ENCODE measurements at regions not wholly inside any gene's neighbourhood (a gene's known extent, or its start where the extent isn't known, plus 50 kb on each side); places are given as distances from the start of the nearest gene placed in this dataset.

- Mint-ChIP-seq H3K9me3 (ENCODE audit: low read depth) (no peaks in the 10 kb centered on the region), H3K4me1 (ENCODE audit: low read depth) (peaks cover 18% of the 10 kb centered on the region), H3K27ac (ENCODE audit: unreplicated experiment) (no peak overlapping the region), H3K36me3 (ENCODE audit: low read depth) (no peaks in the 10 kb centered on the region), H3K4me3 (ENCODE audit: unreplicated experiment) (no peak overlapping the region), H3K27me3 (ENCODE audit: low read depth) (no peaks in the 10 kb centered on the region)
- no peak for DNase-seq (ENCODE audit: low spot score)
- TF ChIP-seq, protein P1, sequence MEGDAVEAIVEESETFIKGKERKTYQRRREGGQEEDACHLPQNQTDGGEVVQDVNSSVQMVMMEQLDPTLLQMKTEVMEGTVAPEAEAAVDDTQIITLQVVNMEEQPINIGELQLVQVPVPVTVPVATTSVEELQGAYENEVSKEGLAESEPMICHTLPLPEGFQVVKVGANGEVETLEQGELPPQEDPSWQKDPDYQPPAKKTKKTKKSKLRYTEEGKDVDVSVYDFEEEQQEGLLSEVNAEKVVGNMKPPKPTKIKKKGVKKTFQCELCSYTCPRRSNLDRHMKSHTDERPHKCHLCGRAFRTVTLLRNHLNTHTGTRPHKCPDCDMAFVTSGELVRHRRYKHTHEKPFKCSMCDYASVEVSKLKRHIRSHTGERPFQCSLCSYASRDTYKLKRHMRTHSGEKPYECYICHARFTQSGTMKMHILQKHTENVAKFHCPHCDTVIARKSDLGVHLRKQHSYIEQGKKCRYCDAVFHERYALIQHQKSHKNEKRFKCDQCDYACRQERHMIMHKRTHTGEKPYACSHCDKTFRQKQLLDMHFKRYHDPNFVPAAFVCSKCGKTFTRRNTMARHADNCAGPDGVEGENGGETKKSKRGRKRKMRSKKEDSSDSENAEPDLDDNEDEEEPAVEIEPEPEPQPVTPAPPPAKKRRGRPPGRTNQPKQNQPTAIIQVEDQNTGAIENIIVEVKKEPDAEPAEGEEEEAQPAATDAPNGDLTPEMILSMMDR (IDR thresholded peaks at IDR 0.05), result no peak
These were observed 205.8 kb upstream of the NFE2L3 start for GRCh38 chr7:25946181-25946580.

DNA sequence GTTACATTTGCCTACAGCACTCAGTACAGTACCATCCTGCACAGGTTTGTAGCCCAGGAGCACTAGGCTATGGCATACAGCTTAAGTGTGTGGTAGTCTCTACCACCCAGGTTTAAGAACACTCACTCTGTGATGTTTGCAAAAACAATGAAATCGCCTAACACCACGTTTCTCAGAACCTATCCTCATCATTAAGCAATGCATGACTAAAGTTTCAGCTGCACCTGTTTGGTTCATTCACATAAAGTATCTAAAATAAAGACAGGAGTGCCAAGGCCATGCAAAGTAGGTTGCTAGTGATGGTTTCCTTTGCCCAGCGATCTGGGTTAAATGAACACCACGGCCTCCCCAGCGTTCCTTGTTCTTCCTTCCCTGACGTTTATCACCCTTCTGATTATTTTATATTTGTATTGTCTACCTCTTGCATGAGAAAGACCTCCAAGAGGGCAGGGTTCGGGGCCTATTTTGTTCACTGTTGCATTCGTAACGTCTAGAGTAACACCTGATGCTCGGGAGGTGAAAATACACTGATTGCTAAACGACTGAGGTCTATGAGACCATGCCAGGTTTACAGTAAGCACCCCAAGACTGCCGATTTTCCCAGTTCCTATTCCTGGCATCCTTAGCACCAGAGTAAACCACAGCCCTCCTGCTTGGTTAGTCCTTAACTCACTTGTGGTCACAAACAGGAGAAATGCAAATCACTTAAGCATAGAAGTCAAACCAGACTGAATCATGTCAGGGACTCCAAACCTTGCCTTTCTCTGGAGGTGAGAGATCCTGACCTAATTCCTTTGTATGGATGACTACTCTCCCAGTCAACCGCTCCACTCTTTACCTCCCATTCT, 204.1 kb upstream of the NFE2L3 start:
- TF ChIP-seq, protein P1 (IDR thresholded peaks at IDR 0.05), result no peak
- no peak overlapping the region for H3K4me3 Mint-ChIP-seq (ENCODE audit: unreplicated experiment)

DNA sequence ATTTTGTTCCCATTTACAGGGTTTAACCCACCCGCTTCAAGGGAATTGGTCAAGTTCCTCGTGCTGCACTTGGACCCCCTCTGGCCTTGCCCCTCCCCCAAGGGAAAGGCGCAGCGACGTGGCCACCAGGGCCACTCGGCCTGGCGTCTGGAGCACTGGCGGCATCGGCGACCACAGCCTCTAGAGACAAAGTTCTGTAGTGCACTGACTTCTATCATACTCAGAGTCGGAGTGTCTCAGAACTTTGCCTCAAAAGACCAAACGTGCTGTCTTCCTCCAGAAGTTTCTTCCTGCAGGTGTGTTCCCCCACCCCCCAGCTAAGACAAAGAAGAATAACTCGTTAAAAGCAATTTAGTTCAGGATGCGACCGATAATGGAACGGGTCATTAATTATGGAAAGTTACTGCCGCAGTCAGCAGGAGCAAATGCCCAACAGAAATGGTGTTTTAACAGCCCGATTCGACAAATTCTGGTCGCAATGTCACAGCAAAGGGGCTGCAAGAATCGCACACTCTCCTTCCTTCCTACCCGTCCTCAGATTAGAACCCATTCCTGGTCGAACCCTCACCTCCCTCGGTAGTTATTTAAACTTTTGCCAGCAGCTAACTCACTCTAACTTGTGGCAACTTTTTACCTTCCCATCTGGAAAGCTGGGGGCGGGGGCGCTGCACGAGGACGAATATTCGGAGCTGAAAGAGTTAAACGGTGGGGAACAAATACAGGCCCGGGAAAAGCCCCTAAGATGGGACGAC, 202.1 kb upstream of the NFE2L3 start:
- Mint-ChIP-seq H3K36me3 (ENCODE audit: low read depth) (peaks cover 5% of the 10 kb centered on the region), H3K4me1 (ENCODE audit: low read depth) (peaks cover 24% of the 10 kb centered on the region), H3K27me3 (ENCODE audit: low read depth) (peaks cover 8% of the 10 kb centered on the region), H3K9me3 (ENCODE audit: low read depth) (peaks cover 10% of the 10 kb centered on the region), H3K4me3 (ENCODE audit: unreplicated experiment) (peak overlapping the region; percentile 92), H3K27ac (ENCODE audit: unreplicated experiment) (peak overlapping the region; percentile 37)
- DNase-seq (ENCODE audit: low spot score), result no peak
- TF ChIP-seq, protein P1 (IDR thresholded peaks at IDR 0.05), result peak; percentile 15

More for the DNA sequence above, 204.1 kb upstream of the NFE2L3 start:
- no peaks in the 10 kb centered on the region for H3K27me3 Mint-ChIP-seq (ENCODE audit: low read depth)
- H3K9me3 Mint-ChIP-seq (ENCODE audit: low read depth), result no peaks in the 10 kb centered on the region
- no peaks in the 10 kb centered on the region for H3K36me3 Mint-ChIP-seq (ENCODE audit: low read depth)
- no peak overlapping the region for H3K27ac Mint-ChIP-seq (ENCODE audit: unreplicated experiment)
- H3K4me1 Mint-ChIP-seq (ENCODE audit: low read depth), result peaks cover 24% of the 10 kb centered on the region
- DNase-seq (ENCODE audit: low spot score), result no peak

DNA sequence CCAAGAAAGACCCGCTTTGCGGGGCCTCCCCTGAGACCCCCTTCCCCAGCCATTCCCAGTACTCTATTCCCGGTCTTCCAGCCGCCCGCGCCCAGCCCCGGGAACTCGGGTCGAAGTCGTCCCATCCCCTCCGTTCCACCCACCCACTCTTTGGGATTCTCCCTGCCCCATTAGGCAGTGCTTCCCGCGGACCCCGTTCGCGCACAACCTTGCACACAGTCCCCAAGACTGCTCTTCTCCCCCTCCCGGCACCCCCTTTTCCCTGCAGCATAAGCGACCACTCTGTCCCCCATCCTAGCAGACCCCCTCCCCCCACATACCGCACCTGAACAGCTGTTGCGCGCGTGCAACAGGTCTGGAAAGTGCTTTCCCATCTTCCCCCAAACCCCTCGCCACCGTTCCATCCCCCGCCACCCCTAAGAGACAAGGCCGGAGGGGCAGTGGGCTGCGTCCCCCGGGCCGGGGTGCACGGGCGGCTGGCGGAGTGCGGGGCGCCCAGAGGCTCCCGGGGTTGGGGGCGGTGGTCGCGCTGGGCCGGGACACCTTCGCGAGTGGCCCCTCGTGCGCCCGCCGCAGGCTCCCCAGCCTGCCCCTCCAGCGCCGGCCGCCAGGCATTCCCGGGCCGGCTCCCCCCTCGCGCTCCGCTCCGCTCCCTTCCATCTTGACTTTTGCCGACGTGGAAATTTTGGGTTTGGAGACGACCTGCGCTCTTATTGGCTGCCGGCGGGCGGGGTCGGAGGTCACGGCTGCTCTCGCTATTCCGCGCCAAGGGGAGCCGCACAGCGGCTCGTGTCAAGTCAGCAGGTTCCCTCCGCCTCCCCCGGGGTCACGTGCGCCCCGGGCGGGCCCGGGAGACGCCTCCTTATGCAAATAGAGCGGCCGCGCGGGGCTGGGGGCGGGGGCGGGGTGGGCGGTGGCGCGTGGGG, 201.2 kb upstream of the NFE2L3 start:
- DNase-seq (ENCODE audit: low spot score), result no peak
- peaks cover 5% of the 10 kb centered on the region for H3K36me3 Mint-ChIP-seq (ENCODE audit: low read depth)
- TF ChIP-seq, protein P1 (IDR thresholded peaks at IDR 0.05), result no peak
- H3K4me1 Mint-ChIP-seq (ENCODE audit: low read depth), result peaks cover 24% of the 10 kb centered on the region
- peaks cover 10% of the 10 kb centered on the region for H3K9me3 Mint-ChIP-seq (ENCODE audit: low read depth)
- H3K4me3 Mint-ChIP-seq (ENCODE audit: unreplicated experiment), result peak overlapping the region; percentile 92
- peaks cover 13% of the 10 kb centered on the region for H3K27me3 Mint-ChIP-seq (ENCODE audit: low read depth)
- peak overlapping the region; percentile 83 for H3K27ac Mint-ChIP-seq (ENCODE audit: unreplicated experiment)

All from chondrocyte (in vitro differentiated cells).